ENCODE measurements at regions not wholly inside any gene's neighbourhood (a gene's known extent, or its start where the extent isn't known, plus 50 kb on each side); places are given as distances from the start of the nearest gene placed in this dataset.

DNA sequence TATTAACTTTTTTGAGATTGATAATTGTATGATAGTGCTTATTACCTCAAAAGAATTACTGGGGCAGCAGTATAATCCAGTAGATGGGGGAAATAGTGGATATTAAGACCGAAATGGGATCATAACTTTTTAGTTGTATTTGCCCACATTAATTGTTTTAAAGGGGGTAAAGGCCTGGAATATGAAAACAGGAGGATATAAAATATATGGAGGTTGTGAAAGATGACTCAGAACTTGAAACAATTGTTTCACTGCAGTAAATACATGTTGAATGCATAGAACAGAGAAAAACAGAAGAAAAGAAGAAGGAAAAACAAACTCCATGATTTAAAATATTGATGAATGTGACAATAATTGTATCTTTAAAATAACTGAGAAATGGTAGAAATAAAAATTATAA, 94.1 kb upstream of the VPREB1 start:
- TF ChIP-seq JUND (IDR thresholded peaks at IDR 0.05), result no peak
- DNase-seq (ENCODE audit: low spot score), result no peak
- no peak overlapping the region for H3K9ac ChIP-seq (ENCODE audit: low read depth in 1 of 2, low read length in 2 of 2)
- H3K4me3 ChIP-seq (ENCODE audit: low read depth in 1 of 3, low read length in 3 of 3), result no peak overlapping the region
- no peaks in the 10 kb centered on the region for H3K9me3 ChIP-seq (ENCODE audit: control insufficient read depth in 4 of 4, low read length in 3 of 4)
- H3K27me3 ChIP-seq (ENCODE audit: control insufficient read depth in 4 of 4, insufficient read depth in 4 of 4, low read length in 3 of 4), result peaks cover 0 to 9% (median 2%) of the 10 kb centered on the region in 4 donors
- no peaks in the 10 kb centered on the region for H3K4me1 ChIP-seq (ENCODE audit: control insufficient read depth in 4 of 4, insufficient read depth in 4 of 4, low read length in 3 of 4)
- H3K36me3 ChIP-seq (ENCODE audit: control insufficient read depth in 4 of 4, insufficient read depth in 3 of 4, low read depth in 1 of 4, low read length in 3 of 4), result no peaks in the 10 kb centered on the region
- WGBS, result 40% methylated on average over 1 of the region's 1 CpG
- H3K27ac ChIP-seq (ENCODE audit: low read depth in 1 of 2, low read length in 2 of 2), result no peak overlapping the region

DNA sequence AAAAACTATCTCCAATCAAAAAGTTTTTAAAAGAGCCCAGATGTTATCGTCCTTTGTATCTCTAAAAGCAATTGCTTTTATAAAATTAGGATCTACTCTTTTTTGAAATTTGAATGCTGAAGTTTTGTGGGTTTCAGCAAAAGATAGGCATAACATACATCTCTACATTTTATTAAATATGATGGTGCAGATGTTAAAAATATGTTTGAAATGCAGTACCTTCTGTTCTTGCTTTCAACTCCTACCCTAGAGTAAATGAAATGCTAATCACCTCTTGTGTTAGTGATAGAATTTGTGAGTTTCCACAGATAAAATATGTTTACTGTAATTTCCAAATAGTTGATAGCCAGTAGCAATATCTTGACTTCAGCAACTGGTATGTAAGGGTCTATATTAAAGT, 95.7 kb upstream of the VPREB1 start:
- WGBS, result 51% methylated on average over 1 of the region's 1 CpG
- Histone ChIP-seq H3K27me3 (ENCODE audit: control insufficient read depth in 4 of 4, insufficient read depth in 4 of 4, low read length in 3 of 4) (peaks cover 0 to 9% (median 2%) of the 10 kb centered on the region in 4 donors), H3K9me3 (ENCODE audit: control insufficient read depth in 4 of 4, low read length in 3 of 4) (no peaks in the 10 kb centered on the region), H3K4me1 (ENCODE audit: control insufficient read depth in 4 of 4, insufficient read depth in 4 of 4, low read length in 3 of 4) (no peaks in the 10 kb centered on the region), H3K27ac (ENCODE audit: low read depth in 1 of 2, low read length in 2 of 2) (no peak overlapping the region), H3K4me3 (ENCODE audit: low read depth in 1 of 3, low read length in 3 of 3) (no peak overlapping the region), H3K9ac (ENCODE audit: low read depth in 1 of 2, low read length in 2 of 2) (no peak overlapping the region), H3K36me3 (ENCODE audit: control insufficient read depth in 4 of 4, insufficient read depth in 3 of 4, low read depth in 1 of 4, low read length in 3 of 4) (no peaks in the 10 kb centered on the region)
- DNase-seq (ENCODE audit: low spot score), result no peak
- TF ChIP-seq, protein P1, sequence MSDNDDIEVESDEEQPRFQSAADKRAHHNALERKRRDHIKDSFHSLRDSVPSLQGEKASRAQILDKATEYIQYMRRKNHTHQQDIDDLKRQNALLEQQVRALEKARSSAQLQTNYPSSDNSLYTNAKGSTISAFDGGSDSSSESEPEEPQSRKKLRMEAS (IDR thresholded peaks at IDR 0.05), result no peak
- no peak for TF ChIP-seq HNF4G (IDR thresholded peaks at IDR 0.05)

DNA sequence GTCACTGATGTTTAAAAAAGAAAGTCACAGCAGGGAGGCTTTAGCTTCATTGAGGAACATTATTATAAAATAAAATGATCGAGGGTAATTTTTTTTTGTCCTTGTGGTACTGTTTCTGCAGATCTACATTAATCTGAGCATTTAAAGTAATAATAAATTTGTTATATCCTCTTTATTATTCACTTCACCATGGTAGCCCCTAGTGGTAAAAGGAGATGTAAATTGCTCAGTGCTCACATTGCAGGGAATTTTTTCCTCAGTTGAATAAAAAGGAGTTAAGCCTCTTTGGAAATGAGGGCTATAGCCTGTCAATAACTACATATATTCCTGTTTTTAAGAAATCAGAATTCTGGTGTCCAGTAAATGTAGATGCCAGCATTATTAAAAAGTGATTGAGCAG, 99.7 kb upstream of the VPREB1 start:
- WGBS, result 91% methylated on average over 1 of the region's 1 CpG
- Histone ChIP-seq H3K27me3 (ENCODE audit: control insufficient read depth in 4 of 4, insufficient read depth in 4 of 4, low read length in 3 of 4) (peaks cover 0 to 5% (median under 1%) of the 10 kb centered on the region in 4 donors), H3K4me3 (ENCODE audit: low read depth in 1 of 3, low read length in 3 of 3) (no peak overlapping the region), H3K9me3 (ENCODE audit: control insufficient read depth in 4 of 4, low read length in 3 of 4) (no peaks in the 10 kb centered on the region), H3K4me1 (ENCODE audit: control insufficient read depth in 4 of 4, insufficient read depth in 4 of 4, low read length in 3 of 4) (no peaks in the 10 kb centered on the region), H3K9ac (ENCODE audit: low read depth in 1 of 2, low read length in 2 of 2) (no peak overlapping the region), H3K27ac (ENCODE audit: low read depth in 1 of 2, low read length in 2 of 2) (no peak overlapping the region), H3K36me3 (ENCODE audit: control insufficient read depth in 4 of 4, insufficient read depth in 3 of 4, low read depth in 1 of 4, low read length in 3 of 4) (no peaks in the 10 kb centered on the region)
- no peak for DNase-seq (ENCODE audit: low spot score)
- TF ChIP-seq NR2F2 (IDR thresholded peaks at IDR 0.05) (no peak), FOXA2 (IDR thresholded peaks at IDR 0.05) (no peak), JUND (IDR thresholded peaks at IDR 0.05) (no peak), HNF4A (conservative IDR thresholded peaks at IDR 0.05) (no peak), EGR1 (IDR thresholded peaks at IDR 0.05; ENCODE audit: low read depth in 2 of 2) (no peak), SP1 (IDR thresholded peaks at IDR 0.05) (no peak), HNF4G (IDR thresholded peaks at IDR 0.05) (no peak), RXRA (IDR thresholded peaks at IDR 0.05) (no peak)
- TF ChIP-seq, protein P2, sequence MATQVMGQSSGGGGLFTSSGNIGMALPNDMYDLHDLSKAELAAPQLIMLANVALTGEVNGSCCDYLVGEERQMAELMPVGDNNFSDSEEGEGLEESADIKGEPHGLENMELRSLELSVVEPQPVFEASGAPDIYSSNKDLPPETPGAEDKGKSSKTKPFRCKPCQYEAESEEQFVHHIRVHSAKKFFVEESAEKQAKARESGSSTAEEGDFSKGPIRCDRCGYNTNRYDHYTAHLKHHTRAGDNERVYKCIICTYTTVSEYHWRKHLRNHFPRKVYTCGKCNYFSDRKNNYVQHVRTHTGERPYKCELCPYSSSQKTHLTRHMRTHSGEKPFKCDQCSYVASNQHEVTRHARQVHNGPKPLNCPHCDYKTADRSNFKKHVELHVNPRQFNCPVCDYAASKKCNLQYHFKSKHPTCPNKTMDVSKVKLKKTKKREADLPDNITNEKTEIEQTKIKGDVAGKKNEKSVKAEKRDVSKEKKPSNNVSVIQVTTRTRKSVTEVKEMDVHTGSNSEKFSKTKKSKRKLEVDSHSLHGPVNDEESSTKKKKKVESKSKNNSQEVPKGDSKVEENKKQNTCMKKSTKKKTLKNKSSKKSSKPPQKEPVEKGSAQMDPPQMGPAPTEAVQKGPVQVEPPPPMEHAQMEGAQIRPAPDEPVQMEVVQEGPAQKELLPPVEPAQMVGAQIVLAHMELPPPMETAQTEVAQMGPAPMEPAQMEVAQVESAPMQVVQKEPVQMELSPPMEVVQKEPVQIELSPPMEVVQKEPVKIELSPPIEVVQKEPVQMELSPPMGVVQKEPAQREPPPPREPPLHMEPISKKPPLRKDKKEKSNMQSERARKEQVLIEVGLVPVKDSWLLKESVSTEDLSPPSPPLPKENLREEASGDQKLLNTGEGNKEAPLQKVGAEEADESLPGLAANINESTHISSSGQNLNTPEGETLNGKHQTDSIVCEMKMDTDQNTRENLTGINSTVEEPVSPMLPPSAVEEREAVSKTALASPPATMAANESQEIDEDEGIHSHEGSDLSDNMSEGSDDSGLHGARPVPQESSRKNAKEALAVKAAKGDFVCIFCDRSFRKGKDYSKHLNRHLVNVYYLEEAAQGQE (IDR thresholded peaks at IDR 0.05), result no peak
- TF ChIP-seq, protein P3, sequence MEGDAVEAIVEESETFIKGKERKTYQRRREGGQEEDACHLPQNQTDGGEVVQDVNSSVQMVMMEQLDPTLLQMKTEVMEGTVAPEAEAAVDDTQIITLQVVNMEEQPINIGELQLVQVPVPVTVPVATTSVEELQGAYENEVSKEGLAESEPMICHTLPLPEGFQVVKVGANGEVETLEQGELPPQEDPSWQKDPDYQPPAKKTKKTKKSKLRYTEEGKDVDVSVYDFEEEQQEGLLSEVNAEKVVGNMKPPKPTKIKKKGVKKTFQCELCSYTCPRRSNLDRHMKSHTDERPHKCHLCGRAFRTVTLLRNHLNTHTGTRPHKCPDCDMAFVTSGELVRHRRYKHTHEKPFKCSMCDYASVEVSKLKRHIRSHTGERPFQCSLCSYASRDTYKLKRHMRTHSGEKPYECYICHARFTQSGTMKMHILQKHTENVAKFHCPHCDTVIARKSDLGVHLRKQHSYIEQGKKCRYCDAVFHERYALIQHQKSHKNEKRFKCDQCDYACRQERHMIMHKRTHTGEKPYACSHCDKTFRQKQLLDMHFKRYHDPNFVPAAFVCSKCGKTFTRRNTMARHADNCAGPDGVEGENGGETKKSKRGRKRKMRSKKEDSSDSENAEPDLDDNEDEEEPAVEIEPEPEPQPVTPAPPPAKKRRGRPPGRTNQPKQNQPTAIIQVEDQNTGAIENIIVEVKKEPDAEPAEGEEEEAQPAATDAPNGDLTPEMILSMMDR (IDR thresholded peaks at IDR 0.05; ENCODE audit: low read depth, low read length, missing input control), result no peak
- TF ChIP-seq, protein P4, sequence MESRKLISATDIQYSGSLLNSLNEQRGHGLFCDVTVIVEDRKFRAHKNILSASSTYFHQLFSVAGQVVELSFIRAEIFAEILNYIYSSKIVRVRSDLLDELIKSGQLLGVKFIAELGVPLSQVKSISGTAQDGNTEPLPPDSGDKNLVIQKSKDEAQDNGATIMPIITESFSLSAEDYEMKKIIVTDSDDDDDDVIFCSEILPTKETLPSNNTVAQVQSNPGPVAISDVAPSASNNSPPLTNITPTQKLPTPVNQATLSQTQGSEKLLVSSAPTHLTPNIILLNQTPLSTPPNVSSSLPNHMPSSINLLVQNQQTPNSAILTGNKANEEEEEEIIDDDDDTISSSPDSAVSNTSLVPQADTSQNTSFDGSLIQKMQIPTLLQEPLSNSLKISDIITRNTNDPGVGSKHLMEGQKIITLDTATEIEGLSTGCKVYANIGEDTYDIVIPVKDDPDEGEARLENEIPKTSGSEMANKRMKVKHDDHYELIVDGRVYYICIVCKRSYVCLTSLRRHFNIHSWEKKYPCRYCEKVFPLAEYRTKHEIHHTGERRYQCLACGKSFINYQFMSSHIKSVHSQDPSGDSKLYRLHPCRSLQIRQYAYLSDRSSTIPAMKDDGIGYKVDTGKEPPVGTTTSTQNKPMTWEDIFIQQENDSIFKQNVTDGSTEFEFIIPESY (IDR thresholded peaks at IDR 0.05), result no peak
- TF ChIP-seq, protein P5, sequence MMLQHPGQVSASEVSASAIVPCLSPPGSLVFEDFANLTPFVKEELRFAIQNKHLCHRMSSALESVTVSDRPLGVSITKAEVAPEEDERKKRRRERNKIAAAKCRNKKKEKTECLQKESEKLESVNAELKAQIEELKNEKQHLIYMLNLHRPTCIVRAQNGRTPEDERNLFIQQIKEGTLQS (IDR thresholded peaks at IDR 0.05), result no peak
- TF ChIP-seq, protein P1 (IDR thresholded peaks at IDR 0.05), result no peak
